OCI-LY3 (cell line): ENCODE measurements at regions not wholly inside any gene's neighbourhood (a gene's known extent, or its start where the extent isn't known, plus 50 kb on each side); places are given as distances from the start of the nearest gene placed in this dataset.

Experiments
- H2AFZ ChIP-seq: fragments of 200-600, 300-600 bp; shearing (Covaris generic); 2 replicates; pipeline ENCODE4 v1.6.0; 2014; ENCODE audit warnings: antibody characterized with exemption, low read depth, low read length
- H3K27ac ChIP-seq: fragments of 200-600, 300-600 bp; sonication (generic); 2 replicates; pipeline ENCODE4 v1.5.1; 2014; ENCODE audit warnings: mild to moderate bottlenecking, low read length, moderate library complexity, mixed read lengths
- H3K27me3 ChIP-seq: fragments of 200-600, 300-600 bp; sonication (generic); 2 replicates; pipeline ENCODE4 v1.6.1; 2014; ENCODE audit warnings: low read depth, low read length, mixed read lengths
- H3K36me3 ChIP-seq: fragments of 200-600, 300-600 bp; sonication (generic); replicated peaks from 2 replicates; pipeline ENCODE3; 2014; ENCODE audit warnings: low read depth, low read length, mixed read lengths
- H3K4me1 ChIP-seq: fragments of 300-600, 200-600 bp; sonication (generic); 2 replicates; pipeline ENCODE4 v1.6.1; 2014; ENCODE audit warnings: low read length, mixed read lengths
- H3K4me2 ChIP-seq: fragments of 200-600, 300-600 bp; sonication (generic); 2 replicates; pipeline ENCODE4 v1.6.1; 2014; ENCODE audit warnings: low read length, mixed read lengths
- H3K4me3 ChIP-seq: fragments of 300-600, 200-600 bp; sonication (generic); 2 replicates; pipeline ENCODE4 v1.5.1; 2014; ENCODE audit warnings: antibody characterized with exemption, mild to moderate bottlenecking, low read length, moderate library complexity
- H3K79me2 ChIP-seq: fragments of 300-600, 200-600 bp; shearing (Covaris generic); 2 replicates; pipeline ENCODE4 v1.6.1; 2014; ENCODE audit warnings: mild to moderate bottlenecking, low read length, mixed read lengths
- H3K9ac ChIP-seq: fragments of 300-600, 200-600 bp; shearing (Covaris generic); 2 replicates; pipeline ENCODE4 v1.6.0; 2014; ENCODE audit warnings: mild to moderate bottlenecking, low read length, moderate library complexity
- H3K9me3 ChIP-seq: fragments of 200-600, 300-600 bp; shearing (Covaris generic); 2 replicates; pipeline ENCODE4 v1.6.1; 2014; ENCODE audit warnings: low read length, mixed read lengths; ENCODE audit not compliant: insufficient read depth
- H4K20me1 ChIP-seq: fragments of 200-600, 300-600 bp; sonication (generic); 2 replicates; pipeline ENCODE4 v1.6.1; 2016; ENCODE audit warnings: low read length, mixed read lengths; ENCODE audit not compliant: insufficient read depth
- EZH2phosphoT487 ChIP-seq: fragments of 200-600 bp; shearing (Covaris generic); IDR thresholded peaks from 2 replicates; pipeline ENCODE4 v1.6.1; 2018; ENCODE audit warnings: antibody characterized with exemption, mixed run types, low read depth
- TF ChIP-seq, protein P1 (sequence below): fragments of 200-600, 300-600 bp; sonication (generic); IDR thresholded peaks from 2 replicates; pipeline ENCODE4 v1.5.1; 2014; ENCODE audit warnings: antibody characterized with exemption, low read length, low read depth

DNA sequence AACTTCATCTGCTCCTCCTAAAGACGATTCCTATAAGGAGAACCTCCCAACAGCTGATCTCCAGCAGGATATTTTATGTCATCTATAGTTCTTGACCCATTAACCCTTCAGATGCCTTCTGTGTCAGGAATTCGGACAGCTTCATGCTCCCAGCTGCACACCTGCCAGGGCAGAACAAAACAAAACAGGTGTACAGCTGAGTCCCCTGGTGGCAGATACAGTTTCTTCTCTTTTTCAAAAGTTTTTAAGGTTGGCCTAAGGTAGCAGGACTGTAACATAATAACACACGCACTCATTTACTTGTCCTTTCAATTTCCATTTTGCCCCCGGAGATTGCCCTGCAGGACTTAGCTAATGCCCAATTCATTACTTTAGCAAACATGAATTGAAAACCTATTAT, 218.3 kb downstream of the S1PR1 start:
- H3K9me3 ChIP-seq: no peaks in the 10 kb centered on the region
- peaks cover 8% of the 10 kb centered on the region; the same call in 1 of the 2 replicates for H3K27me3 ChIP-seq
- H3K4me2 ChIP-seq: no peak overlapping the region
- H3K36me3 ChIP-seq: no peaks in the 10 kb centered on the region
- no peak overlapping the region for H3K4me3 ChIP-seq
- H3K27ac ChIP-seq: no peak overlapping the region
- peaks cover 24% of the 10 kb centered on the region for H3K4me1 ChIP-seq
- TF ChIP-seq, protein P1, sequence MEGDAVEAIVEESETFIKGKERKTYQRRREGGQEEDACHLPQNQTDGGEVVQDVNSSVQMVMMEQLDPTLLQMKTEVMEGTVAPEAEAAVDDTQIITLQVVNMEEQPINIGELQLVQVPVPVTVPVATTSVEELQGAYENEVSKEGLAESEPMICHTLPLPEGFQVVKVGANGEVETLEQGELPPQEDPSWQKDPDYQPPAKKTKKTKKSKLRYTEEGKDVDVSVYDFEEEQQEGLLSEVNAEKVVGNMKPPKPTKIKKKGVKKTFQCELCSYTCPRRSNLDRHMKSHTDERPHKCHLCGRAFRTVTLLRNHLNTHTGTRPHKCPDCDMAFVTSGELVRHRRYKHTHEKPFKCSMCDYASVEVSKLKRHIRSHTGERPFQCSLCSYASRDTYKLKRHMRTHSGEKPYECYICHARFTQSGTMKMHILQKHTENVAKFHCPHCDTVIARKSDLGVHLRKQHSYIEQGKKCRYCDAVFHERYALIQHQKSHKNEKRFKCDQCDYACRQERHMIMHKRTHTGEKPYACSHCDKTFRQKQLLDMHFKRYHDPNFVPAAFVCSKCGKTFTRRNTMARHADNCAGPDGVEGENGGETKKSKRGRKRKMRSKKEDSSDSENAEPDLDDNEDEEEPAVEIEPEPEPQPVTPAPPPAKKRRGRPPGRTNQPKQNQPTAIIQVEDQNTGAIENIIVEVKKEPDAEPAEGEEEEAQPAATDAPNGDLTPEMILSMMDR: peak; percentile 8; the same call in 1 of the 2 replicates
- TF ChIP-seq EZH2phosphoT487: no peak
- no peaks in the 10 kb centered on the region for H3K79me2 ChIP-seq
- no peak overlapping the region for H2AFZ ChIP-seq
- H4K20me1 ChIP-seq: no peaks in the 10 kb centered on the region
- no peak overlapping the region for H3K9ac ChIP-seq

DNA sequence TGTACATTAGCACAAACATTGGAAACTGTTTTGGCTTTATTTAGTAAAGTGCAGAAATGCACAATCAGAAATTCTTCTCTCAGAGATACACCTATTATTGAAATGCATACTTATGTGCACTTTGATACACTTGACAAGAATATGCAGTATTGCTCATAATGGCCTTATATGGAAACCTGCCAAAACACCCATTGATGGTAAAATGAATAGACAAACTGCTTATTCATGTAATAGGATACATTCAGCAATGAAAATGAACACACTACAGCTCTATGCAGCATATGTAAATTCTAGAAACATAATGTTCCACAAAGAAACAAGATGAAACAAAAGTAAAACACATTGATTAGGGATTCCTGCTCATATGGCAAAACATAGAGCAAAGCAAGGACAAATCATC, 223.9 kb downstream of the S1PR1 start:
- H3K4me1 ChIP-seq: no peaks in the 10 kb centered on the region
- no peak overlapping the region for H3K4me2 ChIP-seq
- H3K79me2 ChIP-seq: no peaks in the 10 kb centered on the region
- TF ChIP-seq EZH2phosphoT487: no peak
- TF ChIP-seq, protein P1: no peak
- no peak overlapping the region for H3K27ac ChIP-seq
- no peak overlapping the region for H3K9ac ChIP-seq
- no peaks in the 10 kb centered on the region for H3K36me3 ChIP-seq
- H4K20me1 ChIP-seq: no peaks in the 10 kb centered on the region
- no peak overlapping the region for H2AFZ ChIP-seq
- H3K9me3 ChIP-seq: no peaks in the 10 kb centered on the region
- H3K27me3 ChIP-seq: peaks cover 8% of the 10 kb centered on the region; the same call in 1 of the 2 replicates
- H3K4me3 ChIP-seq: no peak overlapping the region

DNA sequence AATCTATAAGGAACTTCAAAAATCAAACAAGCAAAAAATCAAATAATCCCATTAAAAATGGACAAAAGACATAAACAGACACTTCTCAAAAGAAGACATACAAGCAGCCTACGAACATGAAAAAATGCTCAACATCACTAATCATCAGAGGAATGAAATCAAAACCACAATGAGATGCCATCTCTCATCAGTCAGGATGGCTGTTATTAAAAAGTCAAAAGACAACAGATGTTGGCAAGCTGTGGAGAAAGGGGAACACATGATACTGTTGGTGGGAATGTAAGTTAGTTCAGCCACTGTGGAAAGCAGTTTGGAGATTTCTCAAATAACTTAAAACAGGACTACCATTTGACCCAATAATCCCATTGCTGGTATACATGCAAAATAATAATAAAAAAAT, 226.4 kb downstream of the S1PR1 start:
- TF ChIP-seq EZH2phosphoT487: no peak
- TF ChIP-seq, protein P1: no peak
- H3K36me3 ChIP-seq: no peaks in the 10 kb centered on the region
- no peaks in the 10 kb centered on the region for H3K27me3 ChIP-seq
- H4K20me1 ChIP-seq: no peaks in the 10 kb centered on the region
- no peak overlapping the region for H3K4me3 ChIP-seq
- no peak overlapping the region for H3K4me2 ChIP-seq
- no peak overlapping the region for H2AFZ ChIP-seq
- H3K9ac ChIP-seq: no peak overlapping the region
- no peak overlapping the region for H3K27ac ChIP-seq
- no peaks in the 10 kb centered on the region for H3K79me2 ChIP-seq
- H3K9me3 ChIP-seq: no peaks in the 10 kb centered on the region
- H3K4me1 ChIP-seq: no peaks in the 10 kb centered on the region

DNA sequence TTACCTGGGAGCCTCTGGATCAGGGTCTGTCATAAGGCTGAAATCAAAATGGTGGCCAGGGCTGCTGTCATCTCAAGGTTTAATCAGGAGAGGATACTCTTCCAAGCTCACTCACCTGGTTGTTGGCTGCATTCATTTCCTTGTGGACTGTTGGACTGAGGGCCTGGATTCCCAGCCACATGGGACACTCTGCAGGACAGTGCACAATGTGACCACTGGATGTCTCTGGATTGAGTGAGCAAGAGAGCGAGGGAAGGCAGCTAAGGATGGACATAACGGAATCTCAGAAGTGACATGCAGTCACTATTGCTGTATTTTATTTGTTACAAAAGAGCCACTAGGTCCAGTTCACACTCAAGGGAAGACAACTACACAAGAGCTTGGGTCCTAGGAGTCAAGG, 229.1 kb downstream of the S1PR1 start:
- Histone ChIP-seq H3K27ac (no peak overlapping the region), H3K27me3 (no peaks in the 10 kb centered on the region), H2AFZ (no peak overlapping the region), H3K9ac (no peak overlapping the region), H4K20me1 (no peaks in the 10 kb centered on the region), H3K4me3 (no peak overlapping the region), H3K4me2 (no peak overlapping the region), H3K4me1 (no peaks in the 10 kb centered on the region), H3K36me3 (no peaks in the 10 kb centered on the region), H3K79me2 (no peaks in the 10 kb centered on the region), H3K9me3 (no peaks in the 10 kb centered on the region)
- TF ChIP-seq, protein P1: no peak
- no peak for TF ChIP-seq EZH2phosphoT487
